GM12865 (cell line): ENCODE measurements at regions not wholly inside any gene's neighbourhood (a gene's known extent, or its start where the extent isn't known, plus 50 kb on each side); places are given as distances from the start of the nearest gene placed in this dataset.

Source experiments
- DNase-seq: peaks from one replicate; pipeline ENCODE4 v3.0.0; 2010; ENCODE audit warnings: low read depth
- H3K4me3 ChIP-seq: 2 replicates; pipeline ENCODE4 v1.5.1; 2011; ENCODE audit warnings: mild to moderate bottlenecking, low read depth, low read length, control low read depth
- TF ChIP-seq, protein P1 (sequence below): IDR thresholded peaks from 2 replicates; pipeline ENCODE4 v1.5.1; 2011; ENCODE audit warnings: low read length, control low read depth, low read depth, inconsistent platforms; ENCODE audit not compliant: insufficient read depth; ENCODE audit errors: missing control alignments

DNA sequence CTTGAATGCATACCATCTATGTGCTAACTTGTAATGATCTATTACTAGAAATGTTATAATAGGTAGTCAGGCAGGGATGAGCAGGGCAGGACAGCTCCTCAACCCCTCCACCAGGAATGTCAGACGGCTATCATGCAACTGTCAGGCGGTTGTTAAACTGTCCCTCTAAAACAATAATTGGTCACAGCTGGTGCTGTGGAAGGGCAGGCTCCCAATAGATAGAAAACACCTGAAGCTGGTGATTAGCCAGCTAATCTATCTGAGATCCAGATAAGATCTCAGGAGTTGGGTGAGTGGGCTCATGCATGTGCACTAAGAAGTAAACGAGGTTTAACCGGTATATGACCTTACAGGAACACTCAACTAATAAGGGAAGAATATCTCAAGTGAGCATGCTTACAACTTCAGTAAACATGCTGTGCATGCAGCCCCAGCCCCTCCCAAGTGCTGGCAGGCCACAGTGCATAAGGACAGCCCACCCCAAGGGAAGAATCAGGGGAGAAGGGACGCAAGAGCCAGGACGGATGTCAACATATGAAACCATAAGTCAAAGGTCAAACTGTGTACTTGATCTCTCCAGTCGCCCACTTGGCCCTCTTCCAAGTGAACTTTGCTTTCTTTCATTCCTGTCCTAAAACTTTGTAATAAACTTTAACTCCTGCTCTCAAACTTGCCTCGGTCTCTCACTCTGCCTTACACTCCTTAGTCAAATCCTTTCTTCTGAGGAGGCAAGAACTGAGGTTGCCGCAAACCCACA, 566.2 kb upstream of the NRSN1 start:
- no peak for DNase-seq
- TF ChIP-seq, protein P1, sequence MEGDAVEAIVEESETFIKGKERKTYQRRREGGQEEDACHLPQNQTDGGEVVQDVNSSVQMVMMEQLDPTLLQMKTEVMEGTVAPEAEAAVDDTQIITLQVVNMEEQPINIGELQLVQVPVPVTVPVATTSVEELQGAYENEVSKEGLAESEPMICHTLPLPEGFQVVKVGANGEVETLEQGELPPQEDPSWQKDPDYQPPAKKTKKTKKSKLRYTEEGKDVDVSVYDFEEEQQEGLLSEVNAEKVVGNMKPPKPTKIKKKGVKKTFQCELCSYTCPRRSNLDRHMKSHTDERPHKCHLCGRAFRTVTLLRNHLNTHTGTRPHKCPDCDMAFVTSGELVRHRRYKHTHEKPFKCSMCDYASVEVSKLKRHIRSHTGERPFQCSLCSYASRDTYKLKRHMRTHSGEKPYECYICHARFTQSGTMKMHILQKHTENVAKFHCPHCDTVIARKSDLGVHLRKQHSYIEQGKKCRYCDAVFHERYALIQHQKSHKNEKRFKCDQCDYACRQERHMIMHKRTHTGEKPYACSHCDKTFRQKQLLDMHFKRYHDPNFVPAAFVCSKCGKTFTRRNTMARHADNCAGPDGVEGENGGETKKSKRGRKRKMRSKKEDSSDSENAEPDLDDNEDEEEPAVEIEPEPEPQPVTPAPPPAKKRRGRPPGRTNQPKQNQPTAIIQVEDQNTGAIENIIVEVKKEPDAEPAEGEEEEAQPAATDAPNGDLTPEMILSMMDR: no peak
- H3K4me3 ChIP-seq: no peak overlapping the region

GRCh38 chr6:23561732-23562131, 564.3 kb upstream of the NRSN1 start:
- no peak overlapping the region for H3K4me3 ChIP-seq
- no peak for DNase-seq
- TF ChIP-seq, protein P1: no peak

DNA sequence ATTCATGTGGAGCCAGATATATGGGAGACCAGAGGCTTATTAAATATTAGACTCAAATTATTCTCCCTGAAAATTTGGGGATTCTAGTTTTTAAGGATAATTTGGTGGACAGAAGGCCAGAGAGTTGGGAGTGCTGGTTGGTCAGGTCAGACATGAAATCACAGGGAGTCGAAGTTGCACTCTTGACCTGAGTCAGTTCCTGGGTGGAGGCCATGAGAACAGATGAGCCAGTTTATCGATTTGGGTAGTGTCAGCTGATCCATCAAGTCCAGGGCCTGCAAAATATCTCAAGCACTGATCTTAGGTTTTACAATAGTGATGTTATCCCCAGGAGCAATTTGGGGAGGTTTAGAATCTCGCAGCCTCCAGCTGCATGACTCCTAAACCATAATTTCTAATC, 563.5 kb upstream of the NRSN1 start:
- no peak overlapping the region for H3K4me3 ChIP-seq
- no peak for DNase-seq
- TF ChIP-seq, protein P1: no peak

DNA sequence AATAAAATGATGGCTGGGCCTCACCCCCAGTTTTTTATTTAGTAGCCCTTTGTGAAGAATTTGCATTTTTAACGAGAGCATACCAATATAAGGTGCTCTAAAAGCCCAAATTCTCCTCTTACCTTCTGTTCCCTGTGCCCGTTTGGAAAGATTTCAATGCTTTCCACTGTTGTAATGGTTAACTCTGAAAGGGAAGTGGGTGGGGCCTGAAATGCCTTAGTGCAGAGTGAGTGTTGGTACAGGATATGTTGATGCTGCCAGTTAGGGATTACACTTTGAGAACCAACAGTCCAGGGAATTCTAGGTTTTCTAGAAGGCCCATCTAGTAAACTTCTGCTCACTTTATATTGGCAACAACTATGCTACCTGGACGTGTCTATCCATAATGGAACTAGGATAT, 562.7 kb upstream of the NRSN1 start:
- DNase-seq: no peak
- TF ChIP-seq, protein P1: no peak
- no peak overlapping the region for H3K4me3 ChIP-seq

GRCh38 chr6:23566418-23566817, 559.6 kb upstream of the NRSN1 start:
- TF ChIP-seq, protein P1: no peak
- DNase-seq: no peak
- H3K4me3 ChIP-seq: no peak overlapping the region

DNA sequence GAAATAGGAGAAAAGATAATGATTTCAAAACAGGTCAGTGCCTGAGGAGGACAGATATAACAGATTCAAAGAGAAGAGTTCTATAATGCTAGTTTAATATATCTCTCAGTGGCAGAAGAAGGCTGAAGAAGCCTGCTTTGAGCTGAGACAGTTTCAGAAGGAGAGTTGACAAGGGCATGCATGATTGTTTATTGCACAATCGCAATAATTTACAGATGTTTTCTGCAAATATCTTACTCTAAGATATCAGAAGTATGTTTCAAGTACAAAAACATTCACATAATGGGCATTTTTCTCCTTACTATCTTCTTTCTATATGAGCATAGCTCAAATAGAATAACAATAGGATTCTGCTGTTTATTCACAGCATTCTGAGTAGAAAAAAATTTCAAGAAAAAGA, 557.7 kb upstream of the NRSN1 start:
- TF ChIP-seq, protein P1: no peak
- no peak for DNase-seq
- H3K4me3 ChIP-seq: no peak overlapping the region

DNA sequence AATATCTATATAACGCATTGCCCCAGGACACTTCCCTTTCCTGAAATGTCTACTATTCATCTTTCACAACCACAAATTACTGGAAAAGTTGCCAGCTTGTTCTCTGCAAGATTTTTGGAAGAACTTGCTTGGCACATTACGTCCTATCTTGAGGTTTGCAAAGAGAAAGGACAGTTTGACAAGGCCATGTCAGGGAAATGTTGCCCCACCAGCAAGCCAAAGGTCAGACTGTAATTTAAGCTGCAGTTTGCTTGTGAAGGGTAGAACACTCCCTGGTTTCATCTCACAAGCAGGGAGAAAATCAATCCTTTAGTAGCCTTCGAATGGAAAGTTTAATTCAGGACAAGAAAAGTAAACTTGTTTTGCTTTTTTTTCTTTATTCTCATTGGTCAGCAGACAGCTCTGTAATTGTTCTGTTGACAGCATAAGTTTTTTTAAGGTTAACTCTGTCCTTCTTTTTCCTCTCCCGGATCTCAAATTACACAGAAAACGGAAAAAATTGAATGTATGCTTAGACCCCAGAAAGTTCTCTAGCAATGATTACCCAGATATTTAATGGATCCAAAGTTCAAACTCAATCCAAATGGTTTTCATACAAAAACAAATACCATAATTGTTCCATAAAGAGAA, 541.8 kb upstream of the NRSN1 start:
- TF ChIP-seq, protein P1: no peak
- no peak for DNase-seq
- H3K4me3 ChIP-seq: no peak overlapping the region
